Transverse colon (tissue), 3 donors: ENCODE measurements at regions not wholly inside any gene's neighbourhood (a gene's known extent, or its start where the extent isn't known, plus 50 kb on each side); places are given as distances from the start of the nearest gene placed in this dataset.

Experiments
- CTCF ChIP-seq, 5 experiments: fragments of 200-600 bp in 3 of 5; fragments of 450-650 bp in 2 of 5; sonication (generic) in 3 of 5; IDR thresholded peaks; 1 replicate in 2 of 5; 2 replicates in 3 of 5; pipeline ENCODE4 v1.5.1; 2016 to 2017; ENCODE audit warnings: antibody characterized with exemption in 5 of 5, inconsistent platforms in 3 of 5, mild to moderate bottlenecking in 2 of 5, moderate library complexity in 1 of 5
- POLR2A ChIP-seq: fragments of 450-650 bp; IDR thresholded peaks from one replicate; pipeline ENCODE4 v1.6.1; 2016; ENCODE audit warnings: antibody characterized with exemption, mild to moderate bottlenecking, moderate library complexity

DNA sequence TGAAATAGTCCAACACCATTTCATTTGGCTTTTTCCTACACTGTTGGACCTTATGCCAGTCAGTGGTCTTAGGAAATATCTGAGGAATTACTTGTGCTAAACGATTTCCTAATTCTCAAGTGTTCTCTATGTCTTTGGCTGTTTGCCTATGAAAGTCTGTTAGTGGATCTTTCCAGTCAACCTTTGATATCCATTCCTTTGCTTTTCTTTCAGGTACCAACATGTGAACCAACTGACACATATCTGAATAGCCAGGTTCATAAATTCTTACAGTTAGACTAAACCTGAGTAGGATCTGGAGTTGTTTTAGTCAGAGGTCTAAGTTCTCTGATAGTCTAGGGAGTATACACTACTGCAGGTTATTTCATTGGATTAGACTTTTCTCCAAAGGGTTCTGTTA, 343.5 kb upstream of the LRRC3B start:
- no peak for TF ChIP-seq CTCF (IDR thresholded peaks at IDR 0.05)
- no peak for TF ChIP-seq POLR2A
